SK-N-SH (cell line): ENCODE measurements at regions not wholly inside any gene's neighbourhood (a gene's known extent, or its start where the extent isn't known, plus 50 kb on each side); places are given as distances from the start of the nearest gene placed in this dataset.
"Not testable (repeated sequence)": the region's sequence is repeated elsewhere in the genome, so short reads cannot be mapped to it uniquely, and the experiment has no call there.

Experiments used
- CTCF ChIA-PET: fragments of 300-600, 350-600 bp; formaldehyde crosslinking; extraction: SDS; loops from one replicate; lab custom pipeline; 2021; lab: Yijun Ruan, JAX
- POLR2A ChIA-PET: fragments of 350-600 bp; sonication (Branson Sonifier 250); formaldehyde crosslinking; extraction: SDS; loops from one replicate; lab custom pipeline; 2020; ENCODE audit warnings: antibody characterized with exemption, inconsistent platforms; lab: Yijun Ruan, JAX
- DNase-seq: peaks from one replicate; pipeline ENCODE4 v3.0.0; 2012
- H2AFZ ChIP-seq: fragments of 200-600 bp; sonication (generic); 2 replicates; pipeline ENCODE4 v1.8.1; 2016; ENCODE audit warnings: antibody characterized with exemption, mild to moderate bottlenecking, low read depth
- H3F3A ChIP-seq: fragments of 200-600 bp; sonication (generic); replicated peaks from 2 replicates; pipeline ENCODE3; 2016; ENCODE audit warnings: antibody characterized with exemption, mild to moderate bottlenecking; ENCODE audit not compliant: insufficient read depth
- H3K27ac ChIP-seq, 2 experiments: fragments of 200-500 bp in 1 of 2; fragments of 200-600 bp in 1 of 2; sonication (Bioruptor generic) in 1 of 2; sonication (generic), shearing (Covaris generic) in 1 of 2; 2 replicates each; pipeline versions ENCODE4 v1.5.1 to v1.6.1; 2014 to 2016; ENCODE audit warnings: low read depth in 2 of 2, inconsistent platforms in 1 of 2, low read length in 1 of 2, mild to moderate bottlenecking in 1 of 2, mixed read lengths in 1 of 2
- H3K27me3 ChIP-seq: fragments of 200-600 bp; sonication (generic), shearing (Covaris generic); 2 replicates; pipeline ENCODE4 v1.6.1; 2016; ENCODE audit warnings: mixed run types; ENCODE audit not compliant: insufficient read depth
- H3K36me3 ChIP-seq, 2 experiments: fragments of 200-500 bp in 1 of 2; fragments of 200-600 bp in 1 of 2; sonication (Bioruptor generic) in 1 of 2; sonication (generic) in 1 of 2; replicated peaks in 1 of 2; 2 replicates each; pipeline versions ENCODE3 to v1.5.1; 2014 to 2016; ENCODE audit warnings: low read length in 1 of 2, mild to moderate bottlenecking in 1 of 2; ENCODE audit not compliant: insufficient read depth in 2 of 2, control insufficient read depth in 1 of 2
- H3K4me1 ChIP-seq, 2 experiments: fragments of 200-500 bp in 1 of 2; fragments of 200-600 bp in 1 of 2; sonication (Bioruptor generic) in 1 of 2; sonication (generic), shearing (Covaris generic) in 1 of 2; 2 replicates each; pipeline versions ENCODE4 v1.5.1 to v1.6.1; 2014 to 2016; ENCODE audit warnings: low read depth in 1 of 2, low read length in 1 of 2, mixed run types in 1 of 2; ENCODE audit not compliant: insufficient read depth in 2 of 2, control insufficient read depth in 1 of 2
- H3K4me2 ChIP-seq: fragments of 200-600 bp; sonication (generic), shearing (Covaris generic); 2 replicates; pipeline ENCODE4 v1.6.1; 2017; ENCODE audit warnings: mixed run types
- H3K4me3 ChIP-seq, 2 experiments: fragments of 200-500 bp in 1 of 2; fragments of 200-600 bp in 1 of 2; sonication (Bioruptor generic) in 1 of 2; sonication (generic), shearing (Covaris generic) in 1 of 2; 2 replicates each; pipeline versions ENCODE4 v1.5.1 to v1.8.1; 2014 to 2016; ENCODE audit warnings: low read depth in 2 of 2, inconsistent platforms in 1 of 2, low read length in 1 of 2, mild to moderate bottlenecking in 1 of 2, mixed read lengths in 1 of 2, moderate library complexity in 1 of 2
- H3K79me2 ChIP-seq: fragments of 200-600 bp; sonication (generic); 2 replicates; pipeline ENCODE4 v1.8.1; 2017; ENCODE audit warnings: mild to moderate bottlenecking; ENCODE audit not compliant: insufficient read depth
- H3K9ac ChIP-seq: fragments of 200-600 bp; sonication (generic); 2 replicates; pipeline ENCODE4 v1.6.1; 2017; ENCODE audit warnings: mixed run types
- H3K9me2 ChIP-seq: fragments of 200-600 bp; sonication (generic); 2 replicates; pipeline ENCODE4 v1.6.1; 2017; ENCODE audit warnings: mixed run types
- H3K9me3 ChIP-seq: fragments of 200-600 bp; sonication (generic); 2 replicates; pipeline ENCODE4 v1.6.1; 2017; ENCODE audit warnings: mixed run types, mild to moderate bottlenecking, moderate library complexity
- H4K20me1 ChIP-seq: fragments of 200-600 bp; sonication (generic); 2 replicates; pipeline ENCODE4 v1.6.1; 2017; ENCODE audit warnings: mild to moderate bottlenecking, mixed run types; ENCODE audit not compliant: insufficient read depth
- CHD2 ChIP-seq: fragments of 150-350 bp; IDR thresholded peaks from 2 replicates; pipeline ENCODE4 v1.6.1; 2018; ENCODE audit warnings: low read length; ENCODE audit not compliant: partially characterized antibody
- ELF1 ChIP-seq: IDR thresholded peaks from 2 replicates; pipeline ENCODE4 v1.4.0; 2012
- EZH2phosphoT487 ChIP-seq: fragments of 200-600 bp; sonication (generic); IDR thresholded peaks from 2 replicates; pipeline ENCODE4 v1.6.1; 2017; ENCODE audit warnings: low read depth, mixed run types, mild to moderate bottlenecking, antibody characterized with exemption, moderate library complexity, borderline replicate concordance
- FOSL2 ChIP-seq: IDR thresholded peaks from 2 replicates; pipeline ENCODE4 v1.4.0; 2012; ENCODE audit warnings: low read depth, mild to moderate bottlenecking, moderate library complexity, borderline replicate concordance
- FOXJ3 ChIP-seq: sonication (generic); formaldehyde crosslinking; IDR thresholded peaks from 2 replicates; pipeline ENCODE4 v1.5.1; 2020; ENCODE audit warnings: mild to moderate bottlenecking, missing genetic modification reagents
- FOXM1 ChIP-seq: IDR thresholded peaks from 2 replicates; pipeline ENCODE4 v1.4.0; 2012; ENCODE audit warnings: low read depth, mild to moderate bottlenecking
- GATA2 ChIP-seq: sonication (generic); formaldehyde crosslinking; IDR thresholded peaks from 2 replicates; pipeline ENCODE4 v1.5.0; 2020; ENCODE audit warnings: mild to moderate bottlenecking, missing genetic modification reagents
- JUND ChIP-seq: IDR thresholded peaks from 2 replicates; pipeline ENCODE4 v1.4.0; 2012
- MEF2A ChIP-seq: IDR thresholded peaks from 2 replicates; pipeline ENCODE4 v1.4.0; 2012; ENCODE audit warnings: low read depth, borderline replicate concordance
- NRF1 ChIP-seq: IDR thresholded peaks from 2 replicates; pipeline ENCODE4 v1.6.1; 2012; ENCODE audit warnings: low read depth, mild to moderate bottlenecking, low read length
- RAD21 ChIP-seq: IDR thresholded peaks from 2 replicates; pipeline ENCODE4 v1.6.1; 2012; ENCODE audit warnings: mild to moderate bottlenecking, low read length
- RFX5 ChIP-seq: IDR thresholded peaks from 2 replicates; pipeline ENCODE4 v1.6.1; 2012; ENCODE audit warnings: mild to moderate bottlenecking, improper control_type of control experiment, low read length
- TAF1 ChIP-seq: IDR thresholded peaks from 2 replicates; pipeline ENCODE4 v1.6.1; 2012; ENCODE audit warnings: low read depth, mild to moderate bottlenecking, low read length, moderate library complexity, borderline replicate concordance
- USF2 ChIP-seq: fragments of 150-350 bp; IDR thresholded peaks from 2 replicates; pipeline ENCODE4 v1.6.1; 2017; ENCODE audit warnings: antibody characterized with exemption, low read length, low read depth, borderline replicate concordance
- YY1 ChIP-seq: IDR thresholded peaks from 2 replicates; pipeline ENCODE4 v1.4.0; 2012; ENCODE audit warnings: low read depth, mild to moderate bottlenecking
- WGBS: methylation state at CpG from one replicate; pipeline ENCODE4 v1.1.6; 2017; ENCODE audit warnings: low lambda C conversion rate; 5-methylcytosine and 5-hydroxymethylcytosine counted together
- TF ChIP-seq, protein P1 (sequence below): IDR thresholded peaks from 2 replicates; pipeline ENCODE4 v1.4.0; 2012; ENCODE audit warnings: low read depth, borderline replicate concordance
- TF ChIP-seq, protein P2 (sequence below): IDR thresholded peaks from 2 replicates; pipeline ENCODE4; 2012
- TF ChIP-seq, protein P3 (sequence below): fragments of 200-600 bp; sonication (generic); IDR thresholded peaks from 2 replicates; pipeline ENCODE4 v1.6.1; 2017; ENCODE audit warnings: antibody characterized with exemption, mild to moderate bottlenecking, moderate library complexity

DNA sequence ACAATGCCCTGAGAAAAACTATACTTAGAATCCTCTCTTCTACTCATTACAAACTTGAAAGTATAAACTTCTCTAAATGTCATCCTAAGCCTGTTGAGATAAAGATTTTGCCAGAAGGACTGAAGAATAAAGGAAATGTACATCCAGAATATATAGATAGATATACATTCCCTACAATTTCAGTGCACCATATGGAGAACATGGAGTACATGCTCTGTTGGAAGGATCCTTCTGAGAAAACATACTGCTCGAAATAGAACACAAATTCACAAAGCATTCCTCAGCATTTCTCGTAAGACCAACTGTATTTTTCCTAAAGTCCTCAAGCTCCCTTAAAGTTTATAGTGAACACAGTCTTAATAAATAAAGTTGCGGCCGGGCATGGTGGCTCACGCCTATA lies 69.7 kb upstream of the RASA1 start:
- Histone ChIP-seq H4K20me1 (no peaks in the 10 kb centered on the region), H3K27ac (no peak overlapping the region)
- CTCF ChIA-PET, result no interaction called here

DNA sequence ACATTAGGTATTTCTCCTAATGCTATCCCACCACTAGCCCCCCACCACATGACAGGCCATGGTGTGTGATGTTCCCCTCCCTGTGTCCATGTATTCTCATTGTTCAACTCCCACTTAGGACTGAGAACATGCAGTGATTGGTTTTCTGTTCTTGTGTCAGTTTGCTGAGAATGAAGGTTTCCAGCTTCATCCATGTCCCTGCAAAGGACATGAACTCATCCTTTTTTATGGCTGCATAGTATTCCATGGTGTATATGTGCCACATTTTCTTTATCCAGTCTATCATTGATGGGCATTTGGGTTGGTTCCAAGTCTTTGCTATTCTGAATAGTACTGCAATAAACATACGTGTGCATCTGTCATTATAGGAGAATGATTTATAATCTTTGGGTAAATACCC lies 68.4 kb upstream of the RASA1 start:
- H3K27ac ChIP-seq, H3K36me3 ChIP-seq, H3K9ac ChIP-seq, H3K4me3 ChIP-seq, CTCF ChIA-PET, DNase-seq, H3K27me3 ChIP-seq, H2AFZ ChIP-seq, H4K20me1 ChIP-seq, POLR2A ChIA-PET, H3K4me2 ChIP-seq, H3K79me2 ChIP-seq, H3K9me3 ChIP-seq, H3K9me2 ChIP-seq: not testable (repeated sequence)
- peaks cover 22% of the 10 kb centered on the region for H3F3A ChIP-seq
- WGBS, result 54% methylated on average over 1 of the region's 1 CpG
- H3K4me1 ChIP-seq, result peaks cover 0 to 11% of the 10 kb centered on the region in 2 experiments; a peak in 1 of 4 replicates

More for the DNA sequence above, 69.7 kb upstream of the RASA1 start:
- H3K27me3 ChIP-seq, result no peaks in the 10 kb centered on the region
- peaks cover 23% of the 10 kb centered on the region for H3F3A ChIP-seq
- no peak for TF ChIP-seq GATA2 (CRISPR knock-in tag)
- no peak for TF ChIP-seq MEF2A
- no peak for TF ChIP-seq USF2
- TF ChIP-seq EZH2phosphoT487, result no peak
- no peak for TF ChIP-seq TAF1
- TF ChIP-seq FOXM1, result no peak
- TF ChIP-seq RAD21, result no peak
- no peak for TF ChIP-seq ELF1
- no peak for TF ChIP-seq YY1
- TF ChIP-seq, protein P1, sequence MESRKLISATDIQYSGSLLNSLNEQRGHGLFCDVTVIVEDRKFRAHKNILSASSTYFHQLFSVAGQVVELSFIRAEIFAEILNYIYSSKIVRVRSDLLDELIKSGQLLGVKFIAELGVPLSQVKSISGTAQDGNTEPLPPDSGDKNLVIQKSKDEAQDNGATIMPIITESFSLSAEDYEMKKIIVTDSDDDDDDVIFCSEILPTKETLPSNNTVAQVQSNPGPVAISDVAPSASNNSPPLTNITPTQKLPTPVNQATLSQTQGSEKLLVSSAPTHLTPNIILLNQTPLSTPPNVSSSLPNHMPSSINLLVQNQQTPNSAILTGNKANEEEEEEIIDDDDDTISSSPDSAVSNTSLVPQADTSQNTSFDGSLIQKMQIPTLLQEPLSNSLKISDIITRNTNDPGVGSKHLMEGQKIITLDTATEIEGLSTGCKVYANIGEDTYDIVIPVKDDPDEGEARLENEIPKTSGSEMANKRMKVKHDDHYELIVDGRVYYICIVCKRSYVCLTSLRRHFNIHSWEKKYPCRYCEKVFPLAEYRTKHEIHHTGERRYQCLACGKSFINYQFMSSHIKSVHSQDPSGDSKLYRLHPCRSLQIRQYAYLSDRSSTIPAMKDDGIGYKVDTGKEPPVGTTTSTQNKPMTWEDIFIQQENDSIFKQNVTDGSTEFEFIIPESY, result no peak
- no peak for TF ChIP-seq RFX5
- no peak for TF ChIP-seq JUND
- no peak for TF ChIP-seq FOSL2
- no peak for TF ChIP-seq CHD2
- TF ChIP-seq, protein P2, sequence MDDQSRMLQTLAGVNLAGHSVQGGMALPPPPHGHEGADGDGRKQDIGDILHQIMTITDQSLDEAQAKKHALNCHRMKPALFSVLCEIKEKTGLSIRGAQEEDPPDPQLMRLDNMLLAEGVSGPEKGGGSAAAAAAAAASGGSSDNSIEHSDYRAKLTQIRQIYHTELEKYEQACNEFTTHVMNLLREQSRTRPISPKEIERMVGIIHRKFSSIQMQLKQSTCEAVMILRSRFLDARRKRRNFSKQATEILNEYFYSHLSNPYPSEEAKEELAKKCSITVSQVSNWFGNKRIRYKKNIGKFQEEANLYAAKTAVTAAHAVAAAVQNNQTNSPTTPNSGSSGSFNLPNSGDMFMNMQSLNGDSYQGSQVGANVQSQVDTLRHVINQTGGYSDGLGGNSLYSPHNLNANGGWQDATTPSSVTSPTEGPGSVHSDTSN, result no peak
- TF ChIP-seq NRF1, result no peak
- TF ChIP-seq, protein P3, sequence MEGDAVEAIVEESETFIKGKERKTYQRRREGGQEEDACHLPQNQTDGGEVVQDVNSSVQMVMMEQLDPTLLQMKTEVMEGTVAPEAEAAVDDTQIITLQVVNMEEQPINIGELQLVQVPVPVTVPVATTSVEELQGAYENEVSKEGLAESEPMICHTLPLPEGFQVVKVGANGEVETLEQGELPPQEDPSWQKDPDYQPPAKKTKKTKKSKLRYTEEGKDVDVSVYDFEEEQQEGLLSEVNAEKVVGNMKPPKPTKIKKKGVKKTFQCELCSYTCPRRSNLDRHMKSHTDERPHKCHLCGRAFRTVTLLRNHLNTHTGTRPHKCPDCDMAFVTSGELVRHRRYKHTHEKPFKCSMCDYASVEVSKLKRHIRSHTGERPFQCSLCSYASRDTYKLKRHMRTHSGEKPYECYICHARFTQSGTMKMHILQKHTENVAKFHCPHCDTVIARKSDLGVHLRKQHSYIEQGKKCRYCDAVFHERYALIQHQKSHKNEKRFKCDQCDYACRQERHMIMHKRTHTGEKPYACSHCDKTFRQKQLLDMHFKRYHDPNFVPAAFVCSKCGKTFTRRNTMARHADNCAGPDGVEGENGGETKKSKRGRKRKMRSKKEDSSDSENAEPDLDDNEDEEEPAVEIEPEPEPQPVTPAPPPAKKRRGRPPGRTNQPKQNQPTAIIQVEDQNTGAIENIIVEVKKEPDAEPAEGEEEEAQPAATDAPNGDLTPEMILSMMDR, result no peak
- TF ChIP-seq FOXJ3 (CRISPR knock-in tag), result no peak
- TF ChIP-seq, all 33 proteins: peak for 0
- Histone ChIP-seq H3K36me3 (no peaks in the 10 kb centered on the region), H3K9me2 (no peaks in the 10 kb centered on the region), H3K4me3 (no peak overlapping the region), H3K4me1 (peaks cover 0 to 11% of the 10 kb centered on the region in 2 experiments; a peak in 1 of 4 replicates), H3K9me3 (no peaks in the 10 kb centered on the region), H3K4me2 (no peak overlapping the region), H3K79me2 (no peaks in the 10 kb centered on the region), H3K9ac (no peak overlapping the region), H2AFZ (no peak overlapping the region)
- DNase-seq, result no peak
- POLR2A ChIA-PET, result no interaction called here
- WGBS, result 79% methylated on average over 5 of the region's 5 CpGs

GRCh38 chr5:87199704-87200103 lies 68.0 kb upstream of the RASA1 start:
- H3K79me2 ChIP-seq, H3K9ac ChIP-seq, H3K36me3 ChIP-seq, H3K27ac ChIP-seq, H3K9me2 ChIP-seq, POLR2A ChIA-PET, H4K20me1 ChIP-seq, H3K9me3 ChIP-seq, H2AFZ ChIP-seq, DNase-seq, H3K4me3 ChIP-seq, H3K27me3 ChIP-seq, CTCF ChIA-PET, H3K4me2 ChIP-seq: not testable (repeated sequence)
- Histone ChIP-seq H3K4me1 (peaks cover 0 to 11% of the 10 kb centered on the region in 2 experiments; a peak in 1 of 4 replicates), H3F3A (peaks cover 18% of the 10 kb centered on the region)
- 68% methylated on average over 2 of the region's 2 CpGs for WGBS
